ENCODE measurements at regions not wholly inside any gene's neighbourhood (a gene's known extent, or its start where the extent isn't known, plus 50 kb on each side); places are given as distances from the start of the nearest gene placed in this dataset.

GRCh38 chr5:103434057-103434456 is 128.5 kb downstream of the NUDT12 start:
- no peak overlapping the region for H3K27ac Mint-ChIP-seq
- ATAC-seq: no peak
- CTCF ChIA-PET: no interaction called here
- no peaks in the 10 kb centered on the region for H3K4me1 Mint-ChIP-seq
- peaks cover 7% of the 10 kb centered on the region for H3K27me3 Mint-ChIP-seq
- no peak overlapping the region for H3K4me3 Mint-ChIP-seq
- DNase-seq: no peak
- no peaks in the 10 kb centered on the region for H3K36me3 Mint-ChIP-seq
- H3K9me3 Mint-ChIP-seq (ENCODE audit: low read depth): no peaks in the 10 kb centered on the region

- H3K4me1 Mint-ChIP-seq: no peaks in the 10 kb centered on the region
- DNase-seq: no peak
- no peak overlapping the region for H3K4me3 Mint-ChIP-seq
- no peaks in the 10 kb centered on the region for H3K36me3 Mint-ChIP-seq
- peaks cover 5% of the 10 kb centered on the region for H3K27me3 Mint-ChIP-seq
- H3K27ac Mint-ChIP-seq: no peak overlapping the region
- H3K9me3 Mint-ChIP-seq (ENCODE audit: low read depth): no peaks in the 10 kb centered on the region
- CTCF ChIA-PET: no interaction called here
- ATAC-seq: no peak
Observed at GRCh38 chr5:103433211-103433610, 129.4 kb downstream of the NUDT12 start.

- no peak for DNase-seq
- no peaks in the 10 kb centered on the region for H3K36me3 Mint-ChIP-seq
- H3K4me1 Mint-ChIP-seq: no peaks in the 10 kb centered on the region
- H3K4me3 Mint-ChIP-seq: no peak overlapping the region
- no peak for ATAC-seq
- no peak overlapping the region for H3K27ac Mint-ChIP-seq
- CTCF ChIA-PET: no interaction called here
- no peaks in the 10 kb centered on the region for H3K9me3 Mint-ChIP-seq (ENCODE audit: low read depth)
- peaks cover 9% of the 10 kb centered on the region for H3K27me3 Mint-ChIP-seq
Observed at GRCh38 chr5:103428923-103429322, 133.7 kb downstream of the NUDT12 start.

- DNase-seq (no peak), ATAC-seq (no peak)
- peaks cover 13% of the 10 kb centered on the region for H3K27me3 Mint-ChIP-seq
- no peak overlapping the region for H3K4me3 Mint-ChIP-seq
- H3K27ac Mint-ChIP-seq: no peak overlapping the region
- no peaks in the 10 kb centered on the region for H3K36me3 Mint-ChIP-seq
- H3K4me1 Mint-ChIP-seq: no peaks in the 10 kb centered on the region
- no peaks in the 10 kb centered on the region for H3K9me3 Mint-ChIP-seq (ENCODE audit: low read depth)
- CTCF ChIA-PET: interaction anchor here (0.6 kb wide), 1 partner anchor 1720 kb away, joined by 6 read pairs; no protein-coding TSS in a partner anchor
Observed at GRCh38 chr5:103428411-103428871, 134.1 kb downstream of the NUDT12 start.

- no peaks in the 10 kb centered on the region for H3K36me3 Mint-ChIP-seq
- H3K4me1 Mint-ChIP-seq: no peaks in the 10 kb centered on the region
- CTCF ChIA-PET: no interaction called here
- H3K9me3 Mint-ChIP-seq (ENCODE audit: low read depth): no peaks in the 10 kb centered on the region
- DNase-seq (no peak), ATAC-seq (no peak)
- no peak overlapping the region for H3K4me3 Mint-ChIP-seq
- no peak overlapping the region for H3K27ac Mint-ChIP-seq
- H3K27me3 Mint-ChIP-seq: peaks cover 16% of the 10 kb centered on the region
Observed at GRCh38 chr5:103427326-103427725, 135.3 kb downstream of the NUDT12 start.

GRCh38 chr5:103425686-103426454 is 136.7 kb downstream of the NUDT12 start:
- H3K4me1 Mint-ChIP-seq: no peaks in the 10 kb centered on the region
- H3K27me3 Mint-ChIP-seq: peaks cover 20% of the 10 kb centered on the region
- CTCF ChIA-PET: no interaction called here
- H3K4me3 Mint-ChIP-seq: no peak overlapping the region
- no peaks in the 10 kb centered on the region for H3K9me3 Mint-ChIP-seq (ENCODE audit: low read depth)
- no peak overlapping the region for H3K27ac Mint-ChIP-seq
- H3K36me3 Mint-ChIP-seq: no peaks in the 10 kb centered on the region
- DNase-seq (no peak), ATAC-seq (no peak)

GRCh38 chr5:103424453-103425205 is 138.0 kb downstream of the NUDT12 start:
- no peak overlapping the region for H3K27ac Mint-ChIP-seq
- no peaks in the 10 kb centered on the region for H3K36me3 Mint-ChIP-seq
- ATAC-seq (no peak), DNase-seq (no peak)
- no peak overlapping the region for H3K4me3 Mint-ChIP-seq
- peaks cover 27% of the 10 kb centered on the region for H3K27me3 Mint-ChIP-seq
- CTCF ChIA-PET: no interaction called here
- H3K9me3 Mint-ChIP-seq (ENCODE audit: low read depth): no peaks in the 10 kb centered on the region
- no peaks in the 10 kb centered on the region for H3K4me1 Mint-ChIP-seq

- no peaks in the 10 kb centered on the region for H3K9me3 Mint-ChIP-seq (ENCODE audit: low read depth)
- H3K36me3 Mint-ChIP-seq: no peaks in the 10 kb centered on the region
- ATAC-seq: no peak
- H3K27me3 Mint-ChIP-seq: peaks cover 30% of the 10 kb centered on the region
- no peak overlapping the region for H3K27ac Mint-ChIP-seq
- no peak for DNase-seq
- H3K4me3 Mint-ChIP-seq: no peak overlapping the region
- CTCF ChIA-PET: no interaction called here
- no peaks in the 10 kb centered on the region for H3K4me1 Mint-ChIP-seq
Observed at GRCh38 chr5:103424026-103424425, 138.6 kb downstream of the NUDT12 start.

GRCh38 chr5:103422756-103423155 is 139.8 kb downstream of the NUDT12 start:
- CTCF ChIA-PET: no interaction called here
- no peak overlapping the region for H3K4me3 Mint-ChIP-seq

GRCh38 chr5:103414604-103415003 is 148.0 kb downstream of the NUDT12 start:
- no peaks in the 10 kb centered on the region for H3K4me1 Mint-ChIP-seq
- CTCF ChIA-PET: no interaction called here
- H3K36me3 Mint-ChIP-seq: no peaks in the 10 kb centered on the region
- H3K9me3 Mint-ChIP-seq (ENCODE audit: low read depth): no peaks in the 10 kb centered on the region
- DNase-seq: no peak
- H3K27ac Mint-ChIP-seq: no peak overlapping the region
- H3K27me3 Mint-ChIP-seq: peaks cover 31% of the 10 kb centered on the region
- no peak overlapping the region for H3K4me3 Mint-ChIP-seq
- no peak for ATAC-seq

More at GRCh38 chr5:103422756-103423155, 139.8 kb downstream of the NUDT12 start:
- no peaks in the 10 kb centered on the region for H3K4me1 Mint-ChIP-seq
- no peak overlapping the region for H3K27ac Mint-ChIP-seq
- ATAC-seq (no peak), DNase-seq (no peak)
- peaks cover 32% of the 10 kb centered on the region for H3K27me3 Mint-ChIP-seq
- no peaks in the 10 kb centered on the region for H3K9me3 Mint-ChIP-seq (ENCODE audit: low read depth)
- H3K36me3 Mint-ChIP-seq: no peaks in the 10 kb centered on the region

GRCh38 chr5:103411711-103412110 is 150.9 kb downstream of the NUDT12 start:
- Mint-ChIP-seq H3K27me3 (peaks cover 28% of the 10 kb centered on the region), H3K27ac (no peak overlapping the region), H3K9me3 (ENCODE audit: low read depth) (no peaks in the 10 kb centered on the region), H3K4me1 (no peaks in the 10 kb centered on the region), H3K4me3 (no peak overlapping the region), H3K36me3 (no peaks in the 10 kb centered on the region)
- ATAC-seq (no peak), DNase-seq (no peak)
- CTCF ChIA-PET: no interaction called here

- ATAC-seq: no peak
- DNase-seq: no peak
- CTCF ChIA-PET: no interaction called here
- H3K4me3 Mint-ChIP-seq: no peak overlapping the region
- H3K4me1 Mint-ChIP-seq: no peaks in the 10 kb centered on the region
- no peak overlapping the region for H3K27ac Mint-ChIP-seq
- no peaks in the 10 kb centered on the region for H3K9me3 Mint-ChIP-seq (ENCODE audit: low read depth)
- H3K27me3 Mint-ChIP-seq: peaks cover 26% of the 10 kb centered on the region
- no peaks in the 10 kb centered on the region for H3K36me3 Mint-ChIP-seq
Observed at GRCh38 chr5:103410172-103410571, 151.6 kb downstream of the MACIR start.

GRCh38 chr5:103409013-103409670 is 150.6 kb downstream of the MACIR start:
- Mint-ChIP-seq H3K4me3 (no peak overlapping the region), H3K4me1 (no peaks in the 10 kb centered on the region), H3K27me3 (peaks cover 27% of the 10 kb centered on the region), H3K9me3 (ENCODE audit: low read depth) (no peaks in the 10 kb centered on the region), H3K27ac (no peak overlapping the region), H3K36me3 (no peaks in the 10 kb centered on the region)
- DNase-seq (no peak), ATAC-seq (no peak)
- CTCF ChIA-PET: no interaction called here

- H3K4me1 Mint-ChIP-seq: no peaks in the 10 kb centered on the region
- no peaks in the 10 kb centered on the region for H3K36me3 Mint-ChIP-seq
- ATAC-seq: no peak
- CTCF ChIA-PET: no interaction called here
- DNase-seq: no peak
- H3K27ac Mint-ChIP-seq: no peak overlapping the region
- no peaks in the 10 kb centered on the region for H3K9me3 Mint-ChIP-seq (ENCODE audit: low read depth)
- H3K27me3 Mint-ChIP-seq: peaks cover 28% of the 10 kb centered on the region
- H3K4me3 Mint-ChIP-seq: no peak overlapping the region
Observed at GRCh38 chr5:103408408-103408807, 149.8 kb downstream of the MACIR start.
